Mesothelial cell of epicardium (in vitro differentiated cells): ENCODE measurements at regions not wholly inside any gene's neighbourhood (a gene's known extent, or its start where the extent isn't known, plus 50 kb on each side); places are given as distances from the start of the nearest gene placed in this dataset.
"Not testable (repeated sequence)": the region's sequence is repeated elsewhere in the genome, so short reads cannot be mapped to it uniquely, and the experiment has no call there.

Experiments used
- DNase-seq, 2 experiments: peaks; one replicate each; pipeline ENCODE4 v3.0.0; 2021; ENCODE audit warnings: low spot score in 2 of 2; ENCODE audit not compliant: unreplicated experiment in 2 of 2
- H3K27ac Mint-ChIP-seq: 2 replicates; pipeline ENCODE4 v1.8.0; 2021; ENCODE audit warnings: mixed read lengths
- H3K27me3 Mint-ChIP-seq: 2 replicates; pipeline ENCODE4 v1.8.0; 2021; ENCODE audit warnings: low read depth, mixed read lengths
- H3K36me3 Mint-ChIP-seq: 2 replicates; pipeline ENCODE4 v1.8.0; 2021; ENCODE audit warnings: mixed read lengths
- H3K4me1 Mint-ChIP-seq: 2 replicates; pipeline ENCODE4 v1.8.0; 2021; ENCODE audit warnings: mixed read lengths
- H3K4me3 Mint-ChIP-seq: 2 replicates; pipeline ENCODE4 v1.8.0; 2021; ENCODE audit warnings: mild to moderate bottlenecking, moderate library complexity, mixed read lengths
- H3K9me3 Mint-ChIP-seq: 2 replicates; pipeline ENCODE4 v1.8.0; 2021; ENCODE audit warnings: mixed read lengths
- TF ChIP-seq, protein P1 (sequence below): fragments of 200-600 bp; sonication (generic); IDR thresholded peaks from one replicate; pipeline ENCODE4 v1.5.0; 2021; ENCODE audit warnings: antibody characterized with exemption; ENCODE audit not compliant: unreplicated experiment

DNA sequence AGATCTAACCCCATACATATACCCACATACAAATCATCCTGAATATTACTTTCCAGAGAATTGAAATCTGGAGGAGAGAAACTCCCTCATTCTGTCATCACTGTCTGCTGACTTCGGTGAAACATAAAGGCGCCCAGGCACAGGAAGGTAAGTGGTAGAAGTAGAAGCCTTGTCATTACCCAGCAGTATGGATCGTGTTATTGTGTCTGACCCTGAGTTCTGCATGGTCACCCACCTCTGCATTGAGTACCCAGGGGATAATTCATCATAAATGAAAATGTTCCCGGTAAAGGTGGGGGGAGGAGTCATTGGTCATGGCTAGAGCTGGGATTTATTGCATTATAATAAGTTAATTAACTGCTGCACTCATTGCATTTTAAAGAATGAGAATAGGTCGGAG lies 342.6 kb upstream of the PKN2 start:
- Mint-ChIP-seq H3K4me3 (no peak overlapping the region), H3K27ac (no peak overlapping the region), H3K36me3 (no peaks in the 10 kb centered on the region), H3K27me3 (no peaks in the 10 kb centered on the region), H3K9me3 (peaks cover 7% of the 10 kb centered on the region), H3K4me1 (no peaks in the 10 kb centered on the region)
- DNase-seq, result no peak
- TF ChIP-seq, protein P1, sequence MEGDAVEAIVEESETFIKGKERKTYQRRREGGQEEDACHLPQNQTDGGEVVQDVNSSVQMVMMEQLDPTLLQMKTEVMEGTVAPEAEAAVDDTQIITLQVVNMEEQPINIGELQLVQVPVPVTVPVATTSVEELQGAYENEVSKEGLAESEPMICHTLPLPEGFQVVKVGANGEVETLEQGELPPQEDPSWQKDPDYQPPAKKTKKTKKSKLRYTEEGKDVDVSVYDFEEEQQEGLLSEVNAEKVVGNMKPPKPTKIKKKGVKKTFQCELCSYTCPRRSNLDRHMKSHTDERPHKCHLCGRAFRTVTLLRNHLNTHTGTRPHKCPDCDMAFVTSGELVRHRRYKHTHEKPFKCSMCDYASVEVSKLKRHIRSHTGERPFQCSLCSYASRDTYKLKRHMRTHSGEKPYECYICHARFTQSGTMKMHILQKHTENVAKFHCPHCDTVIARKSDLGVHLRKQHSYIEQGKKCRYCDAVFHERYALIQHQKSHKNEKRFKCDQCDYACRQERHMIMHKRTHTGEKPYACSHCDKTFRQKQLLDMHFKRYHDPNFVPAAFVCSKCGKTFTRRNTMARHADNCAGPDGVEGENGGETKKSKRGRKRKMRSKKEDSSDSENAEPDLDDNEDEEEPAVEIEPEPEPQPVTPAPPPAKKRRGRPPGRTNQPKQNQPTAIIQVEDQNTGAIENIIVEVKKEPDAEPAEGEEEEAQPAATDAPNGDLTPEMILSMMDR, result no peak

DNA sequence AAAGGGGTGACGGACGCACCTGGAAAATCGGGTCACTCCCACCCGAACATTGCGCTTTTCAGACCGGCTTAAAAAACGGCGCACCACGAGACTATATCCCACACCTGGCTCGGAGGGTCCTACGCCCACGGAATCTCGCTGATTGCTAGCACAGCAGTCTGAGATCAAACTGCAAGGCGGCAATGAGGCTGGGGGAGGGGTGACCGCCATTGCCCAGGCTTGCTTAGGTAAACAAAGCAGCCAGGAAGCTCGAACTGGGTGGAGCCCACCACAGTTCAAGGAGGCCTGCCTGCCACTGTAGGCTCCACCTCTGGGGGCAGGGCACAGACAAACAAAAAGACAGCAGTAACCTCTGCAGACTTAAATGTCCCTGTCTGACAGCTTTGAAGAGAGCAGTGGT lies 342.0 kb upstream of the PKN2 start:
- DNase-seq, H3K9me3 Mint-ChIP-seq, H3K27ac Mint-ChIP-seq, H3K4me1 Mint-ChIP-seq, H3K36me3 Mint-ChIP-seq, H3K4me3 Mint-ChIP-seq, H3K27me3 Mint-ChIP-seq: not testable (repeated sequence)

DNA sequence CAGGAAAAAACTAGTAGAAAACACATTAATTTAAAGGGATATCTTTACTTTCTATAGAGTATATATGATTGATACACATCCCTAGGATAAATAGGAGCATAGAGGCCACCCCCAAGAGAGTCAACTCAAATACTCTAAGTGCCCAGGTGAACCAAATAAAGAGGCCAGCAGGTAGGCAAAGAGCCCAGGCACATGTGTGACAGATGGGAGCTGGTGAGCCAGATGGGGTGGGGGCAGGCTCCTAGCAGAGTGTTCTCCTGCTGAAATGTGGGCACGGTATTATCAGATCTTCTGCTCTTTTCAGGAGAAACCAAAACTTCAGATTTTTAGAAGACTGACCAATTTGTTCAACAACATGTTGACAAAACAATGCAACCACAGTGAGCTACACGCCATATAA lies 333.4 kb upstream of the PKN2 start:
- Mint-ChIP-seq H3K4me3 (no peak overlapping the region), H3K9me3 (no peaks in the 10 kb centered on the region), H3K27ac (no peak overlapping the region), H3K27me3 (no peaks in the 10 kb centered on the region), H3K36me3 (no peaks in the 10 kb centered on the region), H3K4me1 (no peaks in the 10 kb centered on the region)
- no peak for DNase-seq
- TF ChIP-seq, protein P1, result no peak

DNA sequence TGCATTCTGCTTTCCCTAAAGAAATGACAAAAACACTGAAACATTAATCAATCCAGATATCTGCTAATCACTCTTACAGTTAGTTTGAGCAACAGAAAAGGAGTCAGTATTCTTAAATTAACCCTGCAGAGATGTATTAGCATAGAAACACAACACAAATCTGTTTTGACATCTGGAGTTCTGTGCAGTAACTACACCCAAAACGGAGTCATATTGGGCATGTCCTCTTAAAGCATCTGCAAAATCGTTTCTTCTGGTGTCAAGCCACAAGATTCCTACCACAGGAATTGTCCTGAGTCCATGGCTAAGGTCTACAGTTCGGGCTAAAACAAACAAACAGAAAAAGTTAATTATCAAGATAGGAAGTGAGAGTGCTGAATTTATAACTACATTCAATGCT lies 332.1 kb upstream of the PKN2 start:
- H3K4me3 Mint-ChIP-seq, result no peak overlapping the region
- no peaks in the 10 kb centered on the region for H3K36me3 Mint-ChIP-seq
- TF ChIP-seq, protein P1, result no peak
- H3K9me3 Mint-ChIP-seq, result no peaks in the 10 kb centered on the region
- no peaks in the 10 kb centered on the region for H3K27me3 Mint-ChIP-seq
- no peaks in the 10 kb centered on the region for H3K4me1 Mint-ChIP-seq
- no peak for DNase-seq
- H3K27ac Mint-ChIP-seq, result no peak overlapping the region

DNA sequence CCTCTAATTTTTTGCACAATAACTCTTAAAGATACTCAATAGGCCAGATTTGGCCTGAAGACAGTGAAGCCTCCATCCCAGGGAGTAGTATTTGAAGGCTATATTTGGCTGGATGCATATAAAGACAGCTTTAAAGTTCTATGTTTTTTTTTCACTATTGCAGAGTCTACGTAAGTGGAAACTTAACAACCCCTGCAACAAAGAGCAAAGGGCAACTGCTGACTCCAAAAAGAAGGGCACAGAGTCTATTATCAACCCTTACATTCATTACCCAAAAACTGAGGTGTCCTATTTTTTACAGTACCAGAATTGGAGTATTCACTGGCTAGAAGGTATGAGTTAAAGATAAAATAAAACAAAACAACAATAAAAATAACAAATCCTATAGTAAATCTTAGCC lies 329.8 kb upstream of the PKN2 start:
- H3K36me3 Mint-ChIP-seq, result no peaks in the 10 kb centered on the region
- TF ChIP-seq, protein P1, result no peak
- DNase-seq, result no peak
- no peak overlapping the region for H3K27ac Mint-ChIP-seq
- no peaks in the 10 kb centered on the region for H3K27me3 Mint-ChIP-seq
- no peak overlapping the region for H3K4me3 Mint-ChIP-seq
- peaks cover 4% of the 10 kb centered on the region for H3K4me1 Mint-ChIP-seq
- no peaks in the 10 kb centered on the region for H3K9me3 Mint-ChIP-seq

DNA sequence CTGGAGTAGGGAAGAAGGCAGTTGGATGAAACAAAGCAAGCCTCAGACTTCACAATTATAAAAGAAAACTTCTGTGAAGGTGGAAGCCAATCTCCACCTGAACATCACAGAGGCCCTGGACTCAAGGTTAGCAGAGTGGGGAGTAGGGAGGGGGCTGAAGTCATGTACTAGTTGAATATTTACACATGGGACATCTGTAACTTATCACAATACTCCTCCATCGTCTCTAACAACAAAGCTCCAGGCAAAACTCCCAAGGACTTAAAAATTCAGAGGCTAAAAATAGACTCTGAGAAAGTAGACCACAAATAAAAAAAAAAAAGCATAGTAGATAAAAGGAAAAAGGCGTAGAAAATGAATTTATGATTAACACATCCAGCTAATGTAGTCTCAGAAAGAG lies 326.3 kb upstream of the PKN2 start:
- peaks cover 8% of the 10 kb centered on the region for H3K9me3 Mint-ChIP-seq
- peaks cover 4% of the 10 kb centered on the region for H3K4me1 Mint-ChIP-seq
- TF ChIP-seq, protein P1, result no peak
- H3K4me3 Mint-ChIP-seq, result no peak overlapping the region
- H3K27ac Mint-ChIP-seq, result no peak overlapping the region
- H3K27me3 Mint-ChIP-seq, result no peaks in the 10 kb centered on the region
- DNase-seq, result no peak
- no peaks in the 10 kb centered on the region for H3K36me3 Mint-ChIP-seq
